HEK293 (cell line): ENCODE measurements at regions not wholly inside any gene's neighbourhood (a gene's known extent, or its start where the extent isn't known, plus 50 kb on each side); places are given as distances from the start of the nearest gene placed in this dataset.

Experiments used
- CTCF ChIA-PET: fragments of 350-600 bp; formaldehyde crosslinking; extraction: SDS; loops from one replicate; lab custom pipeline; 2021; ENCODE audit warnings: antibody characterized with exemption; lab: Yijun Ruan, JAX
- POLR2A ChIA-PET: fragments of 300-600 bp; formaldehyde crosslinking; extraction: SDS; loops from one replicate; lab custom pipeline; 2020; ENCODE audit warnings: antibody characterized with exemption, inconsistent platforms; lab: Yijun Ruan, JAX
- H3K27ac ChIP-seq: fragments of 200-500 bp; sonication (Bioruptor generic); 2 replicates; pipeline ENCODE4 v1.5.1; 2014; ENCODE audit warnings: low read depth, low read length, control low read depth, inconsistent platforms; ENCODE audit errors: extremely low read depth
- H3K36me3 ChIP-seq, 2 experiments: fragments of 200-500 bp in 1 of 2; sonication (Bioruptor generic) in 1 of 2; 1 replicate in 1 of 2; 2 replicates in 1 of 2; pipeline ENCODE4 v1.5.1; 2014 to 2017; ENCODE audit warnings: inconsistent platforms in 2 of 2, low read length in 2 of 2; ENCODE audit not compliant: control insufficient read depth in 2 of 2, insufficient read depth in 1 of 2
- H3K4me1 ChIP-seq: fragments of 200-500 bp; sonication (Bioruptor generic); 2 replicates; pipeline ENCODE4 v1.5.1; 2014; ENCODE audit warnings: mild to moderate bottlenecking, low read length, inconsistent platforms; ENCODE audit not compliant: control insufficient read depth, insufficient read depth
- H3K4me3 ChIP-seq: 2 replicates; pipeline ENCODE4 v1.5.1; 2011; ENCODE audit warnings: low read depth, mild to moderate bottlenecking, control low read depth, low read length, moderate library complexity
- H3K9me3 ChIP-seq: fragments of 200-500 bp; sonication (Bioruptor generic); 2 replicates; pipeline ENCODE4 v1.5.1; 2014; ENCODE audit warnings: low read depth, low read length, inconsistent platforms; ENCODE audit not compliant: control insufficient read depth, insufficient read depth
- AEBP2 ChIP-seq: fragments of 450-650 bp; formaldehyde crosslinking; IDR thresholded peaks from 2 replicates; pipeline ENCODE4 v1.5.1; 2016; ENCODE audit warnings: missing biosample characterization, missing genetic modification characterization, borderline replicate concordance
- BCL11B ChIP-seq: fragments of 450-650 bp; formaldehyde crosslinking; IDR thresholded peaks from 2 replicates; pipeline ENCODE4 v1.5.1; 2016; ENCODE audit warnings: low read depth, missing biosample characterization, missing genetic modification characterization
- KLF16 ChIP-seq: fragments of 450-650 bp; formaldehyde crosslinking; IDR thresholded peaks from 2 replicates; pipeline ENCODE4 v1.5.1; 2017; ENCODE audit warnings: missing biosample characterization, missing genetic modification characterization
- KLF17 ChIP-seq: fragments of 450-650 bp; formaldehyde crosslinking; IDR thresholded peaks from 2 replicates; pipeline ENCODE4 v1.5.1; 2016; ENCODE audit warnings: missing biosample characterization, missing genetic modification characterization
- MYNN ChIP-seq: fragments of 450-650 bp; formaldehyde crosslinking; IDR thresholded peaks from 2 replicates; pipeline ENCODE4 v1.5.1; 2016; ENCODE audit warnings: missing biosample characterization, missing genetic modification characterization, borderline replicate concordance
- SETDB1 ChIP-seq: IDR thresholded peaks from one replicate; pipeline ENCODE4 v1.6.1; 2017; ENCODE audit warnings: mild to moderate bottlenecking, low read length, moderate library complexity, mixed read lengths; ENCODE audit not compliant: insufficient read length
- SP3 ChIP-seq: fragments of 450-650 bp; formaldehyde crosslinking; IDR thresholded peaks from 2 replicates; pipeline ENCODE4 v1.5.1; 2016; ENCODE audit warnings: missing biosample characterization, missing genetic modification characterization
- ZBTB48 ChIP-seq: fragments of 450-650 bp; formaldehyde crosslinking; IDR thresholded peaks from 2 replicates; pipeline ENCODE4 v1.5.1; 2016; ENCODE audit warnings: missing biosample characterization, missing genetic modification characterization
- ZFP37 ChIP-seq: fragments of 450-650 bp; formaldehyde crosslinking; IDR thresholded peaks from 2 replicates; pipeline ENCODE4 v1.5.1; 2016; ENCODE audit warnings: missing biosample characterization, missing genetic modification characterization
- ZIC2 ChIP-seq: fragments of 450-650 bp; formaldehyde crosslinking; IDR thresholded peaks from 2 replicates; pipeline ENCODE4 v1.5.1; 2016; ENCODE audit warnings: missing biosample characterization, missing genetic modification characterization
- ZNF121 ChIP-seq: fragments of 450-650 bp; formaldehyde crosslinking; IDR thresholded peaks from 2 replicates; pipeline ENCODE4 v1.5.1; 2016; ENCODE audit warnings: missing biosample characterization, missing genetic modification characterization
- ZNF133 ChIP-seq: fragments of 450-650 bp; formaldehyde crosslinking; IDR thresholded peaks from 2 replicates; pipeline ENCODE4 v1.5.1; 2016; ENCODE audit warnings: missing biosample characterization, missing genetic modification characterization
- ZNF155 ChIP-seq: fragments of 450-650 bp; formaldehyde crosslinking; IDR thresholded peaks from 2 replicates; pipeline ENCODE4 v1.5.1; 2016; ENCODE audit warnings: missing biosample characterization, missing genetic modification characterization
- ZNF157 ChIP-seq: fragments of 450-650 bp; formaldehyde crosslinking; IDR thresholded peaks from 2 replicates; pipeline ENCODE4 v1.5.1; 2016; ENCODE audit warnings: missing biosample characterization, missing genetic modification characterization
- ZNF174 ChIP-seq: fragments of 450-650 bp; formaldehyde crosslinking; IDR thresholded peaks from 2 replicates; pipeline ENCODE4 v1.5.0; 2017; ENCODE audit warnings: missing biosample characterization, mild to moderate bottlenecking, missing genetic modification characterization
- ZNF18 ChIP-seq: fragments of 450-650 bp; formaldehyde crosslinking; IDR thresholded peaks from 2 replicates; pipeline ENCODE4 v1.5.1; 2016; ENCODE audit warnings: missing biosample characterization, missing genetic modification characterization
- ZNF184 ChIP-seq: fragments of 450-650 bp; IDR thresholded peaks from 2 replicates; pipeline ENCODE4 v1.5.1; 2018; ENCODE audit warnings: missing biosample characterization, mild to moderate bottlenecking, missing genetic modification characterization
- ZNF248 ChIP-seq: fragments of 450-650 bp; formaldehyde crosslinking; IDR thresholded peaks from 2 replicates; pipeline ENCODE4 v1.5.1; 2017; ENCODE audit warnings: missing biosample characterization, missing genetic modification characterization
- ZNF354C ChIP-seq: fragments of 450-650 bp; formaldehyde crosslinking; IDR thresholded peaks from 2 replicates; pipeline ENCODE4 v1.5.1; 2016; ENCODE audit warnings: missing biosample characterization, missing genetic modification characterization, low read depth, borderline replicate concordance
- ZNF366 ChIP-seq: fragments of 450-650 bp; formaldehyde crosslinking; conservative IDR thresholded peaks from 2 replicates; pipeline ENCODE4 v1.5.1; 2016; ENCODE audit warnings: missing biosample characterization, missing genetic modification characterization
- ZNF571 ChIP-seq: fragments of 450-650 bp; formaldehyde crosslinking; IDR thresholded peaks from 2 replicates; pipeline ENCODE4 v1.5.0; 2017; ENCODE audit warnings: missing biosample characterization, missing genetic modification characterization
- ZNF585B ChIP-seq: fragments of 450-650 bp; formaldehyde crosslinking; IDR thresholded peaks from 2 replicates; pipeline ENCODE4 v1.5.1; 2016; ENCODE audit warnings: missing biosample characterization, missing genetic modification characterization
- TF ChIP-seq, protein P1 (sequence below): fragments of 450-650 bp; formaldehyde crosslinking; IDR thresholded peaks from 2 replicates; pipeline ENCODE4 v1.5.1; 2017; ENCODE audit warnings: missing biosample characterization, missing genetic modification characterization

- H3K27ac ChIP-seq = no peak overlapping the region
- H3K9me3 ChIP-seq = no peaks in the 10 kb centered on the region; the same call in 1 of the 2 replicates
- H3K36me3 ChIP-seq = no peaks in the 10 kb centered on the region
- ChIA-PET POLR2A (no interaction called here), CTCF (interaction anchor here (0.7 to 2.4 kb wide), 4 partner anchors 8 to 356 kb away, joined by 3 to 10 read pairs (median 5); no protein-coding TSS in a partner anchor)
- TF ChIP-seq ZNF155 (tag by site-specific recombination) (no peak), ZNF354C (tag by site-specific recombination) (no peak), AEBP2 (tag by site-specific recombination) (no peak), ZNF366 (tag by site-specific recombination) (no peak), MYNN (tag by site-specific recombination) (no peak), BCL11B (tag by site-specific recombination) (no peak), ZBTB48 (tag by site-specific recombination) (no peak), ZNF133 (no peak), ZNF121 (tag by site-specific recombination) (no peak), ZNF184 (no peak), ZNF585B (tag by site-specific recombination) (no peak), ZNF248 (tag by site-specific recombination) (no peak), ZNF571 (tag by site-specific recombination) (no peak)
- TF ChIP-seq, protein P1, sequence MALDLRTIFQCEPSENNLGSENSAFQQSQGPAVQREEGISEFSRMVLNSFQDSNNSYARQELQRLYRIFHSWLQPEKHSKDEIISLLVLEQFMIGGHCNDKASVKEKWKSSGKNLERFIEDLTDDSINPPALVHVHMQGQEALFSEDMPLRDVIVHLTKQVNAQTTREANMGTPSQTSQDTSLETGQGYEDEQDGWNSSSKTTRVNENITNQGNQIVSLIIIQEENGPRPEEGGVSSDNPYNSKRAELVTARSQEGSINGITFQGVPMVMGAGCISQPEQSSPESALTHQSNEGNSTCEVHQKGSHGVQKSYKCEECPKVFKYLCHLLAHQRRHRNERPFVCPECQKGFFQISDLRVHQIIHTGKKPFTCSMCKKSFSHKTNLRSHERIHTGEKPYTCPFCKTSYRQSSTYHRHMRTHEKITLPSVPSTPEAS (tag by site-specific recombination) = no peak
- H3K4me3 ChIP-seq = no peak overlapping the region
- peaks cover 9% of the 10 kb centered on the region for H3K4me1 ChIP-seq
Measured at GRCh38 chr7:33816106-33816505, 89.2 kb upstream of the BMPER start.

GRCh38 chr7:33819658-33820057 is 85.7 kb upstream of the BMPER start:
- POLR2A ChIA-PET = no interaction called here
- H3K9me3 ChIP-seq = no peaks in the 10 kb centered on the region
- no peak overlapping the region for H3K27ac ChIP-seq
- CTCF ChIA-PET = interaction anchor here (0.6 to 1.5 kb wide), 3 partner anchors 11 to 104 kb away, joined by 3 to 6 read pairs (median 3); no protein-coding TSS in a partner anchor
- TF ChIP-seq SP3 (no peak), ZNF18 (tag by site-specific recombination) (no peak), ZIC2 (tag by site-specific recombination) (no peak), SETDB1 (peak; percentile 76), KLF16 (tag by site-specific recombination) (no peak)
- no peak overlapping the region for H3K4me3 ChIP-seq
- H3K36me3 ChIP-seq = no peaks in the 10 kb centered on the region
- H3K4me1 ChIP-seq = peaks cover 9% of the 10 kb centered on the region

DNA sequence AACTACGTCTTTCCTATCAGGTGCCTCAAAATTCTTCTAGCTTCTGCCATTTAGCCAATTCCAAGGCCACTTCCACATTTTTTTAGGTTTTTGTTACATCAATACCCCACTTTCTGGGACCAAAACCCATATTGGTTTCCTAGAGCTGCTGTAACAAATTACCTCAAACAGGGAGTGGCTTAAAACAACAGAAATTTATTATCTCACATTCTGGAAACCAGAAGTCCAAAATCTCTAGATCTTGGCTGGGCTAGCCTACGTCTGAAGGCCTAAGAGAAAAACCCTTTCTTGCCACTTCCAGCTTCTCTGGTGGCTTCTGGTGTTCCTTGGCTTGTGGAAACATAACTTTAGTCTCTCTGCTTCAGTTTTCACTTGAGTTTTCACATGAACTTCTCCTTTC is 85.1 kb upstream of the BMPER start:
- peaks cover 5% of the 10 kb centered on the region for H3K4me1 ChIP-seq
- no peaks in the 10 kb centered on the region for H3K9me3 ChIP-seq
- H3K36me3 ChIP-seq = no peaks in the 10 kb centered on the region
- POLR2A ChIA-PET = no interaction called here
- H3K27ac ChIP-seq = no peak overlapping the region
- H3K4me3 ChIP-seq = no peak overlapping the region
- CTCF ChIA-PET = interaction anchor here (0.9 kb wide), 1 partner anchor 14 kb away, joined by 3 read pairs; no protein-coding TSS in a partner anchor
- no peak for TF ChIP-seq ZNF174 (tag by site-specific recombination)
- TF ChIP-seq ZNF157 = no peak
- TF ChIP-seq KLF17 = no peak
- no peak for TF ChIP-seq KLF16 (tag by site-specific recombination)
- TF ChIP-seq ZBTB48 (tag by site-specific recombination) = no peak
- TF ChIP-seq ZFP37 (tag by site-specific recombination) = no peak
